ENCODE measurements at regions not wholly inside any gene's neighbourhood (a gene's known extent, or its start where the extent isn't known, plus 50 kb on each side); places are given as distances from the start of the nearest gene placed in this dataset.

DNA sequence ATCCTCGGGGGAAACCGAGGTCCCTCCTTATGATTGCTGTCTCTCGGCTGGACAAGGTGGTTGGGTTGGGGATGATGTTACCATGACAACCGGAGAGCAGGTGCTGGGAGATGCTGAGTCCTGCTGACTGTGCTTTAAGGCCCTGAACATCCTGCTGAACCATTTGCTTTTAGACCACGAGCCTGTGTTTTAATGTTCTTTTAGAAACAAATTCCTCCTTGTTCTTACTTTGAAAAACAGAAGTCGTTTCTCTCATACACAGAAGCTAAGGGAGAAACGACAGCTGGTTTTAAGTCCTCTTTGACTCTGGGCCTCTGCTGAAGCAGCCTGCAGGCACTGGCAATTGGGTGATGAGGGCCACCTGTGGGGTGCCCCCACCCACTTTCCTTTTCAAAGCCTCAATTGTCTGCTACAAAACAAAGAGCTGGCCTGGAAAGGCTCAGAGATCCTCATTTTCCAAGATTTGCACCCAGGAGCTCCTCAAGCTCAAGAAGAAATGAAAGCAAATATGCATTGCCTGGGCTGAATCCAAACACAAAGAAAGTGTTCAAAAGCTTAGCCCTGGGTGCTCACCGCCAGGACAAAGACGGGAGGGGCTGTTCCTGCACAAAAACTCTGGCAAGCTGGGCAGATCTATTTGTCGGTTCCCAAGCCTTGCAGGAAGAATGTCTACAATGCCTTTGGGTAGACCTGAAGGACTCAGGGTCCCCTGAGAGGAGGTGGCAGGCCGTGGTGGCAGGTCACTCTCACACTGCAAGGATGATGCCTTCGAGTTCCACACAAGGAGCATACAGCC lies 90.0 kb upstream of the CLMN start:
- no peak for ATAC-seq
- Histone ChIP-seq H3K36me3 (replicated peaks in 1 of 2; ENCODE audit: control insufficient read depth in 1 of 2, insufficient read depth in 2 of 2, low read length in 2 of 2) (no peaks in the 10 kb centered on the region), H3K4me3 (replicated peaks in 1 of 3; ENCODE audit: insufficient read depth in 1 of 3, low read depth in 2 of 3, low read length in 3 of 3) (no peak overlapping the region), H3K4me2 (ENCODE audit: low read depth, low read length) (no peak overlapping the region), H3K27me3 (ENCODE audit: control insufficient read depth in 1 of 2, insufficient read depth in 2 of 2, low read length in 2 of 2) (no peaks in the 10 kb centered on the region), H3K4me1 (ENCODE audit: insufficient read depth, low read length) (no peaks in the 10 kb centered on the region), H3K27ac (ENCODE audit: extremely low read length, insufficient read depth, low read length) (no peak overlapping the region), H4K20me1 (ENCODE audit: insufficient read depth, low read length) (no peaks in the 10 kb centered on the region), H3K9ac (ENCODE audit: insufficient read depth, low read depth, low read length) (no peak overlapping the region), H2AFZ (ENCODE audit: low read length) (no peak overlapping the region), H3K79me2 (ENCODE audit: insufficient read depth, low read length) (no peaks in the 10 kb centered on the region), H3K9me3 (ENCODE audit: low read length) (no peaks in the 10 kb centered on the region)
- intact Hi-C loops (cut with micrococcal nuclease; ENCODE audit: unreplicated experiment) (no loop called here), in situ Hi-C loops (cut with HindIII; ENCODE audit: extremely low pct_ligation_motif_present, low pct_unique_long_range_greater_than_20kb) (no loop called here)
- WGBS (ENCODE audit: low lambda C conversion rate), result 81% methylated on average over 8 of the region's 12 CpGs
- DNase-seq (ENCODE audit: low spot score), result no peak
- TF ChIP-seq, protein P1, sequence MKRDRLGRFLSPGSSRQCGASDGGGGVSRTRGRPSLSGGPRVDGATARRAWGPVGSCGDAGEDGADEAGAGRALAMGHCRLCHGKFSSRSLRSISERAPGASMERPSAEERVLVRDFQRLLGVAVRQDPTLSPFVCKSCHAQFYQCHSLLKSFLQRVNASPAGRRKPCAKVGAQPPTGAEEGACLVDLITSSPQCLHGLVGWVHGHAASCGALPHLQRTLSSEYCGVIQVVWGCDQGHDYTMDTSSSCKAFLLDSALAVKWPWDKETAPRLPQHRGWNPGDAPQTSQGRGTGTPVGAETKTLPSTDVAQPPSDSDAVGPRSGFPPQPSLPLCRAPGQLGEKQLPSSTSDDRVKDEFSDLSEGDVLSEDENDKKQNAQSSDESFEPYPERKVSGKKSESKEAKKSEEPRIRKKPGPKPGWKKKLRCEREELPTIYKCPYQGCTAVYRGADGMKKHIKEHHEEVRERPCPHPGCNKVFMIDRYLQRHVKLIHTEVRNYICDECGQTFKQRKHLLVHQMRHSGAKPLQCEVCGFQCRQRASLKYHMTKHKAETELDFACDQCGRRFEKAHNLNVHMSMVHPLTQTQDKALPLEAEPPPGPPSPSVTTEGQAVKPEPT (CRISPR knock-in tag; IDR thresholded peaks at IDR 0.05; ENCODE audit: low read depth), result no peak
- TF ChIP-seq RFX1 (IDR thresholded peaks at IDR 0.05), result peak; percentile 34; the same call in 1 of the 2 replicates
- ChIA-PET POLR2A (no interaction called here), CTCF (ENCODE audit: low intra/inter-chr PET ratio, low total read pairs) (no interaction called here)
- no TSS peak for BruUV-seq (replicated peaks)
- FAIRE-seq, result no peak

GRCh38 chr14:95408731-95409476 lies 89.2 kb upstream of the CLMN start:
- no TSS peak for BruUV-seq (replicated peaks)
- FAIRE-seq (no peak), DNase-seq (ENCODE audit: low spot score) (no peak), ATAC-seq (no peak)
- intact Hi-C loops (cut with micrococcal nuclease; ENCODE audit: unreplicated experiment) (no loop called here), in situ Hi-C loops (cut with HindIII; ENCODE audit: extremely low pct_ligation_motif_present, low pct_unique_long_range_greater_than_20kb) (no loop called here)
- no peaks in the 10 kb centered on the region for H3K27me3 ChIP-seq (ENCODE audit: control insufficient read depth in 1 of 2, insufficient read depth in 2 of 2, low read length in 2 of 2)
- no peak overlapping the region for H3K27ac ChIP-seq (ENCODE audit: extremely low read length, insufficient read depth, low read length)
- POLR2A ChIA-PET, result no interaction called here
- H2AFZ ChIP-seq (ENCODE audit: low read length), result no peak overlapping the region
- H3K36me3 ChIP-seq (replicated peaks in 1 of 2; ENCODE audit: control insufficient read depth in 1 of 2, insufficient read depth in 2 of 2, low read length in 2 of 2), result no peaks in the 10 kb centered on the region
- no peak overlapping the region for H3K9ac ChIP-seq (ENCODE audit: insufficient read depth, low read depth, low read length)
- H3K4me3 ChIP-seq (replicated peaks in 1 of 3; ENCODE audit: insufficient read depth in 1 of 3, low read depth in 2 of 3, low read length in 3 of 3), result no peak overlapping the region
- no peaks in the 10 kb centered on the region for H3K4me1 ChIP-seq (ENCODE audit: insufficient read depth, low read length)
- H4K20me1 ChIP-seq (ENCODE audit: insufficient read depth, low read length), result no peaks in the 10 kb centered on the region
- TF ChIP-seq SSRP1 (CRISPR knock-in tag; IDR thresholded peaks at IDR 0.05) (no peak), ZNF329 (CRISPR knock-in tag; IDR thresholded peaks at IDR 0.05; ENCODE audit: low read depth) (no peak)
- H3K79me2 ChIP-seq (ENCODE audit: insufficient read depth, low read length), result no peaks in the 10 kb centered on the region
- H3K4me2 ChIP-seq (ENCODE audit: low read depth, low read length), result no peak overlapping the region
- 94% methylated on average over 13 of the region's 17 CpGs for WGBS (ENCODE audit: low lambda C conversion rate)
- CTCF ChIA-PET (ENCODE audit: low intra/inter-chr PET ratio, low total read pairs), result no interaction called here
- no peaks in the 10 kb centered on the region for H3K9me3 ChIP-seq (ENCODE audit: low read length)

Measured in HepG2 (cell line).